HepG2 (cell line): ENCODE measurements at regions not wholly inside any gene's neighbourhood (a gene's known extent, or its start where the extent isn't known, plus 50 kb on each side); places are given as distances from the start of the nearest gene placed in this dataset.

ENCODE experiments used
- DMAP1 ChIP-seq: IDR thresholded peaks from 2 replicates; pipeline ENCODE4 v1.6.1; 2016
- ELK4 ChIP-seq: sonication (generic); formaldehyde crosslinking; IDR thresholded peaks from 2 replicates; pipeline ENCODE4 v1.9.0; 2021; ENCODE audit warnings: missing genetic modification reagents, borderline replicate concordance
- GATA4 ChIP-seq: sonication (generic); IDR thresholded peaks from 2 replicates; pipeline ENCODE4 v1.6.1; 2016; ENCODE audit warnings: antibody characterized with exemption, low read depth, borderline replicate concordance
- GFI1 ChIP-seq: sonication (generic); formaldehyde crosslinking; IDR thresholded peaks from 2 replicates; pipeline ENCODE4 v1.5.0; 2020; ENCODE audit warnings: missing genetic modification reagents, mild to moderate bottlenecking, borderline replicate concordance
- KLF16 ChIP-seq, 2 experiments: sonication (generic) in 1 of 2; formaldehyde crosslinking in 1 of 2; IDR thresholded peaks; 2 replicates each; pipeline versions ENCODE4 v1.6.1 to v1.8.0; 2016 to 2023; ENCODE audit warnings: missing genetic modification reagents in 2 of 2, missing compliant biosample characterization in 1 of 2
- MYC ChIP-seq: sonication (generic); formaldehyde crosslinking; IDR thresholded peaks from 2 replicates; pipeline ENCODE4 v1.9.0; 2021; ENCODE audit warnings: missing genetic modification reagents, borderline replicate concordance
- NAIF1 ChIP-seq: sonication (generic); formaldehyde crosslinking; IDR thresholded peaks from 2 replicates; pipeline ENCODE4 v1.5.0; 2020; ENCODE audit warnings: mild to moderate bottlenecking, missing genetic modification reagents, borderline replicate concordance
- NFKBIZ ChIP-seq: IDR thresholded peaks from 2 replicates; pipeline ENCODE4 v1.6.1; 2018; ENCODE audit warnings: missing genetic modification reagents, missing compliant biosample characterization
- PHF5A ChIP-seq: IDR thresholded peaks from one replicate; pipeline ENCODE4 v1.6.1; 2018; ENCODE audit warnings: low read depth, missing genetic modification reagents; ENCODE audit not compliant: unreplicated experiment
- PLRG1 ChIP-seq: fragments of 450-650 bp; conservative IDR thresholded peaks from 2 replicates; pipeline ENCODE4 v1.6.1; 2016
- RBFOX2 ChIP-seq: fragments of 200-400 bp; formaldehyde crosslinking; IDR thresholded peaks from 2 replicates; pipeline ENCODE4 v1.6.1; 2017; ENCODE audit warnings: low read depth, mild to moderate bottlenecking, low read length
- ZBTB1 ChIP-seq: sonication (generic); formaldehyde crosslinking; IDR thresholded peaks from 2 replicates; pipeline ENCODE4 v1.4.0; 2020; ENCODE audit warnings: missing genetic modification reagents, borderline replicate concordance
- ZNF205 ChIP-seq: IDR thresholded peaks from 2 replicates; pipeline ENCODE4 v1.6.1; 2018; ENCODE audit warnings: missing biosample characterization, missing genetic modification reagents
- ZNF235 ChIP-seq: sonication (generic); formaldehyde crosslinking; IDR thresholded peaks from 2 replicates; pipeline ENCODE4 v1.8.1; 2023; ENCODE audit warnings: mild to moderate bottlenecking, missing genetic modification reagents, borderline replicate concordance
- ZNF296 ChIP-seq: sonication (generic); formaldehyde crosslinking; conservative IDR thresholded peaks from 2 replicates; pipeline ENCODE4 v1.5.0; 2020; ENCODE audit warnings: mild to moderate bottlenecking, missing genetic modification reagents
- ZNF460 ChIP-seq: sonication (generic); formaldehyde crosslinking; IDR thresholded peaks from 2 replicates; pipeline ENCODE4 v1.5.1; 2020; ENCODE audit warnings: missing genetic modification reagents, mild to moderate bottlenecking, borderline replicate concordance
- ZNF652 ChIP-seq: IDR thresholded peaks from 2 replicates; pipeline ENCODE4 v1.6.1; 2016; ENCODE audit warnings: low read depth, borderline replicate concordance
- ZNF761 ChIP-seq: sonication (generic); formaldehyde crosslinking; conservative IDR thresholded peaks from 2 replicates; pipeline ENCODE4 v1.4.0; 2020; ENCODE audit warnings: mild to moderate bottlenecking, missing genetic modification reagents
- TF ChIP-seq, protein P1 (sequence below): IDR thresholded peaks from 2 replicates; pipeline ENCODE4 v1.6.1; 2016; ENCODE audit warnings: mild to moderate bottlenecking, missing biosample characterization, missing genetic modification reagents
- TF ChIP-seq, protein P2 (sequence below): sonication (generic); formaldehyde crosslinking; IDR thresholded peaks from 2 replicates; pipeline ENCODE4 v1.4.0; 2020; ENCODE audit warnings: missing genetic modification reagents
- TF ChIP-seq, protein P3 (sequence below): sonication (generic); formaldehyde crosslinking; IDR thresholded peaks from 2 replicates; pipeline ENCODE4 v1.9.0; 2021; ENCODE audit warnings: missing genetic modification reagents, mild to moderate bottlenecking, borderline replicate concordance

- TF ChIP-seq, protein P1, sequence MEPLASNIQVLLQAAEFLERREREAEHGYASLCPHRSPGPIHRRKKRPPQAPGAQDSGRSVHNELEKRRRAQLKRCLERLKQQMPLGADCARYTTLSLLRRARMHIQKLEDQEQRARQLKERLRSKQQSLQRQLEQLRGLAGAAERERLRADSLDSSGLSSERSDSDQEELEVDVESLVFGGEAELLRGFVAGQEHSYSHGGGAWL, result peak; percentile 79
- TF ChIP-seq ELK4 (CRISPR knock-in tag), result no peak
- TF ChIP-seq ZNF296 (CRISPR knock-in tag), result no peak
- TF ChIP-seq ZNF460, result no peak
- peak; percentile 80; the same call in 1 of the 2 replicates for TF ChIP-seq GFI1
- no peak for TF ChIP-seq PLRG1
- TF ChIP-seq, protein P2, sequence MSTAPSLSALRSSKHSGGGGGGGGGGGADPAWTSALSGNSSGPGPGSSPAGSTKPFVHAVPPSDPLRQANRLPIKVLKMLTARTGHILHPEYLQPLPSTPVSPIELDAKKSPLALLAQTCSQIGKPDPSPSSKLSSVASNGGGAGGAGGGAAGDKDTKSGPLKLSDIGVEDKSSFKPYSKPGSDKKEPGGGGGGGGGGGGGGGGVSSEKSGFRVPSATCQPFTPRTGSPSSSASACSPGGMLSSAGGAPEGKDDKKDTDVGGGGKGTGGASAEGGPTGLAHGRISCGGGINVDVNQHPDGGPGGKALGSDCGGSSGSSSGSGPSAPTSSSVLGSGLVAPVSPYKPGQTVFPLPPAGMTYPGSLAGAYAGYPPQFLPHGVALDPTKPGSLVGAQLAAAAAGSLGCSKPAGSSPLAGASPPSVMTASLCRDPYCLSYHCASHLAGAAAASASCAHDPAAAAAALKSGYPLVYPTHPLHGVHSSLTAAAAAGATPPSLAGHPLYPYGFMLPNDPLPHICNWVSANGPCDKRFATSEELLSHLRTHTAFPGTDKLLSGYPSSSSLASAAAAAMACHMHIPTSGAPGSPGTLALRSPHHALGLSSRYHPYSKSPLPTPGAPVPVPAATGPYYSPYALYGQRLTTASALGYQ (CRISPR knock-in tag), result no peak
- peak; percentile 69 for TF ChIP-seq MYC (CRISPR knock-in tag)
- TF ChIP-seq ZNF205 (CRISPR knock-in tag), result no peak; the same call in 1 of the 2 replicates
- TF ChIP-seq, protein P3, sequence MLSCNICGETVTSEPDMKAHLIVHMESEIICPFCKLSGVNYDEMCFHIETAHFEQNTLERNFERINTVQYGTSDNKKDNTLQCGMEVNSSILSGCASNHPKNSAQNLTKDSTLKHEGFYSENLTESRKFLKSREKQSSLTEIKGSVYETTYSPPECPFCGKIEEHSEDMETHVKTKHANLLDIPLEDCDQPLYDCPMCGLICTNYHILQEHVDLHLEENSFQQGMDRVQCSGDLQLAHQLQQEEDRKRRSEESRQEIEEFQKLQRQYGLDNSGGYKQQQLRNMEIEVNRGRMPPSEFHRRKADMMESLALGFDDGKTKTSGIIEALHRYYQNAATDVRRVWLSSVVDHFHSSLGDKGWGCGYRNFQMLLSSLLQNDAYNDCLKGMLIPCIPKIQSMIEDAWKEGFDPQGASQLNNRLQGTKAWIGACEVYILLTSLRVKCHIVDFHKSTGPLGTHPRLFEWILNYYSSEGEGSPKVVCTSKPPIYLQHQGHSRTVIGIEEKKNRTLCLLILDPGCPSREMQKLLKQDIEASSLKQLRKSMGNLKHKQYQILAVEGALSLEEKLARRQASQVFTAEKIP, result no peak
- TF ChIP-seq RBFOX2, result peak; percentile 48; the same call in 1 of the 2 replicates
- no peak for TF ChIP-seq ZBTB1
- TF ChIP-seq ZNF235 (CRISPR knock-in tag), result no peak
- 0 out of 2 replicates have a peak, but pooled peaks have one; percentile 39 for TF ChIP-seq DMAP1 (CRISPR knock-in tag)
- no peak for TF ChIP-seq PHF5A (CRISPR knock-in tag)
- no peak for TF ChIP-seq ZNF761 (CRISPR knock-in tag)
- TF ChIP-seq GATA4, result no peak
- peak; percentile 67; the same call in 1 of the 2 replicates for TF ChIP-seq NFKBIZ (CRISPR knock-in tag)
- TF ChIP-seq KLF16 (CRISPR knock-in tag; IDR thresholded peaks at IDR 0.05), result no peak
- no peak for TF ChIP-seq ZNF652 (CRISPR knock-in tag)
- peak; percentile 48; the same call in 1 of the 2 replicates for TF ChIP-seq NAIF1 (CRISPR knock-in tag)
These were observed 59.8 kb upstream of the ACOT11 start (continued) for GRCh38 chr1:54488065-54488750.
